Lung (tissue), 11 donors: ENCODE measurements at regions not wholly inside any gene's neighbourhood (a gene's known extent, or its start where the extent isn't known, plus 50 kb on each side); places are given as distances from the start of the nearest gene placed in this dataset.

ENCODE experiments used
- ATAC-seq: fragments of 200-7000 bp; cut with Tn5 transposase; one replicate; pipeline ENCODE4 v1.9.1; 2020; ENCODE audit warnings: moderate number of reproducible peaks; ENCODE audit not compliant: insufficient read depth, low FRiP score
- DNase-seq, 3 donors: peaks; one replicate each; pipeline ENCODE4 v3.0.0-alpha.2; 2013 to 2017
- H3K27ac ChIP-seq, 2 donors: one replicate each; pipeline ENCODE4 v1.5.1; 2013; ENCODE audit warnings: mild to moderate bottlenecking in 2 of 2, moderate library complexity in 2 of 2, control low read depth in 1 of 2, inconsistent platforms in 1 of 2, low read depth in 1 of 2, low read length in 1 of 2
- H3K27me3 ChIP-seq, 3 donors: one replicate each; pipeline ENCODE4 v1.5.1; 2013; ENCODE audit warnings: low read length in 2 of 3; ENCODE audit not compliant: control insufficient read depth in 3 of 3, insufficient read depth in 3 of 3
- H3K36me3 ChIP-seq, 4 donors: one replicate each; pipeline ENCODE4 v1.5.1; 2013; ENCODE audit warnings: low read length in 4 of 4, mild to moderate bottlenecking in 1 of 4, moderate library complexity in 1 of 4; ENCODE audit not compliant: control insufficient read depth in 4 of 4, insufficient read depth in 4 of 4
- H3K4me1 ChIP-seq, 5 donors: one replicate each; pipeline ENCODE4 v1.5.1; 2013; ENCODE audit warnings: low read length in 5 of 5, mild to moderate bottlenecking in 2 of 5, moderate library complexity in 1 of 5; ENCODE audit not compliant: control insufficient read depth in 5 of 5, insufficient read depth in 5 of 5
- H3K4me3 ChIP-seq: one replicate; pipeline ENCODE4 v1.5.1; 2013; ENCODE audit warnings: mild to moderate bottlenecking, control low read depth, moderate library complexity
- H3K9ac ChIP-seq, 2 donors: one replicate each; pipeline ENCODE4 v1.5.1; 2013; ENCODE audit warnings: low read length in 2 of 2, control low read depth in 1 of 2; ENCODE audit not compliant: insufficient read depth in 1 of 2
- H3K9me3 ChIP-seq, 4 donors: one replicate each; pipeline ENCODE4 v1.5.1; 2013; ENCODE audit warnings: low read length in 3 of 4, mild to moderate bottlenecking in 1 of 4, moderate library complexity in 1 of 4; ENCODE audit not compliant: control insufficient read depth in 4 of 4, insufficient read depth in 3 of 4
- CTCF ChIP-seq: IDR thresholded peaks from 2 replicates; pipeline ENCODE4 v1.5.1; 2012; ENCODE audit warnings: mild to moderate bottlenecking; ENCODE audit errors: control extremely low read depth, extremely low read depth
- WGBS, 2 donors: extraction: QIAGEN DNeasy Blood & Tissue Kit; methylation state at CpG; one replicate each; pipeline ENCODE4 v1.1.7; 2013; 5-methylcytosine and 5-hydroxymethylcytosine counted together
- donor health status: control.
- donor health status: control.
- donor health status: Bipolar disorder and iron deficiency.
- donor health status: healthy.
- donor health status: DM: yes; HTN: yes; CAD: no.

GRCh38 chr13:73535341-73535740, 476.5 kb downstream of the KLF5 start:
- Histone ChIP-seq H3K4me3 (no peak overlapping the region), H3K9ac (no peak overlapping the region), H3K36me3 (no peaks in the 10 kb centered on the region), H3K9me3 (no peaks in the 10 kb centered on the region), H3K27me3 (no peaks in the 10 kb centered on the region), H3K4me1 (no peaks in the 10 kb centered on the region), H3K27ac (no peak overlapping the region)
- DNase-seq (no peak), ATAC-seq (no peak)
- no peak for TF ChIP-seq CTCF
- WGBS, 2 donors = 95 to 96% methylated on average over 6 of the region's 6 CpGs

- Histone ChIP-seq H3K9ac (no peak overlapping the region), H3K4me1 (no peaks in the 10 kb centered on the region), H3K36me3 (no peaks in the 10 kb centered on the region), H3K4me3 (no peak overlapping the region), H3K27me3 (no peaks in the 10 kb centered on the region), H3K27ac (no peak overlapping the region), H3K9me3 (no peaks in the 10 kb centered on the region)
- WGBS, 2 donors = 84% methylated on average over 2 of the region's 2 CpGs
- DNase-seq (no peak), ATAC-seq (no peak)
- TF ChIP-seq CTCF = no peak
Measured at GRCh38 chr13:73532987-73533510, 474.2 kb downstream of the KLF5 start.

- H3K27ac ChIP-seq = peak overlapping the region in 1 of 2 donors; percentile 12
- H3K27me3 ChIP-seq = no peaks in the 10 kb centered on the region
- H3K36me3 ChIP-seq = no peaks in the 10 kb centered on the region
- 93 to 94% methylated on average over 4 of the region's 4 CpGs for WGBS, 2 donors
- ATAC-seq (no peak), DNase-seq (no peak)
- TF ChIP-seq CTCF = no peak
- H3K4me3 ChIP-seq = no peak overlapping the region
- H3K4me1 ChIP-seq = no peaks in the 10 kb centered on the region
- H3K9ac ChIP-seq = no peak overlapping the region
- no peaks in the 10 kb centered on the region for H3K9me3 ChIP-seq
Measured at GRCh38 chr13:73532582-73532981, 473.8 kb downstream of the KLF5 start.

GRCh38 chr13:73531014-73531413, 472.2 kb downstream of the KLF5 start:
- Histone ChIP-seq H3K4me1 (no peaks in the 10 kb centered on the region), H3K9me3 (no peaks in the 10 kb centered on the region), H3K27me3 (no peaks in the 10 kb centered on the region), H3K36me3 (no peaks in the 10 kb centered on the region), H3K27ac (no peak overlapping the region), H3K4me3 (no peak overlapping the region), H3K9ac (no peak overlapping the region)
- WGBS, 2 donors = 80 to 89% methylated on average over 8 to 9 of the region's 9 CpGs
- DNase-seq (no peak), ATAC-seq (no peak)
- TF ChIP-seq CTCF = no peak
